MM.1S (cell line): ENCODE measurements at regions not wholly inside any gene's neighbourhood (a gene's known extent, or its start where the extent isn't known, plus 50 kb on each side); places are given as distances from the start of the nearest gene placed in this dataset.
"Not testable (repeated sequence)": the region's sequence is repeated elsewhere in the genome, so short reads cannot be mapped to it uniquely, and the experiment has no call there.

Experiments used
- DNase-seq: peaks from one replicate; pipeline ENCODE4 v3.0.0-alpha.2; 2015
- H2AFZ ChIP-seq: fragments of 300-600 bp; sonication (generic); 2 replicates; pipeline ENCODE4 v1.6.0; 2016; ENCODE audit warnings: antibody characterized with exemption, low read length
- H3F3A ChIP-seq: fragments of 300-600 bp; sonication (generic); 2 replicates; pipeline ENCODE4 v1.6.1; 2016; ENCODE audit warnings: mild to moderate bottlenecking, antibody characterized with exemption, low read length, moderate library complexity, mixed read lengths; ENCODE audit not compliant: insufficient read depth
- H3K27ac ChIP-seq: fragments of 300-600 bp; sonication (generic); 2 replicates; pipeline ENCODE4 v1.5.1; 2016; ENCODE audit warnings: mild to moderate bottlenecking, low read length
- H3K27me3 ChIP-seq: fragments of 300-600 bp; sonication (generic); replicated peaks from 2 replicates; pipeline ENCODE4 v1.6.0; 2016; ENCODE audit warnings: low read length; ENCODE audit not compliant: insufficient read depth
- H3K36me3 ChIP-seq: fragments of 300-600 bp; sonication (generic); replicated peaks from 2 replicates; pipeline ENCODE4 v1.6.1; 2016; ENCODE audit warnings: mild to moderate bottlenecking, low read length, mixed read lengths; ENCODE audit not compliant: insufficient read depth
- H3K4me1 ChIP-seq: fragments of 300-600 bp; sonication (generic); 2 replicates; pipeline ENCODE4 v1.6.1; 2016; ENCODE audit warnings: low read length, mixed read lengths
- H3K4me2 ChIP-seq: fragments of 300-600 bp; sonication (generic); 2 replicates; pipeline ENCODE4 v1.6.0; 2016; ENCODE audit warnings: low read depth, low read length
- H3K4me3 ChIP-seq: fragments of 300-600 bp; sonication (generic); 2 replicates; pipeline ENCODE4 v1.5.1; 2016; ENCODE audit warnings: low read length, mixed read lengths
- H3K79me2 ChIP-seq: fragments of 300-600 bp; sonication (generic); 2 replicates; pipeline ENCODE4 v1.6.1; 2016; ENCODE audit warnings: mixed run types, low read length, mixed read lengths
- H3K9ac ChIP-seq: fragments of 300-600 bp; sonication (generic); 2 replicates; pipeline ENCODE4 v1.6.1; 2016; ENCODE audit warnings: low read length, mixed read lengths
- H3K9me2 ChIP-seq: fragments of 300-600 bp; sonication (generic); replicated peaks from 2 replicates; pipeline ENCODE4 v1.6.1; 2016; ENCODE audit warnings: mild to moderate bottlenecking, low read length, mixed read lengths; ENCODE audit not compliant: insufficient read depth
- H3K9me3 ChIP-seq: fragments of 300-600 bp; sonication (generic); replicated peaks from 2 replicates; pipeline ENCODE4 v1.6.1; 2016; ENCODE audit warnings: mild to moderate bottlenecking, low read length, mixed read lengths; ENCODE audit not compliant: insufficient read depth
- H4K20me1 ChIP-seq: fragments of 300-600 bp; sonication (generic); 2 replicates; pipeline ENCODE4 v1.6.1; 2016; ENCODE audit warnings: mild to moderate bottlenecking, low read length, moderate library complexity, mixed read lengths; ENCODE audit not compliant: insufficient read depth
- CTCF ChIP-seq: fragments of 300-600 bp; sonication (generic); IDR thresholded peaks from 2 replicates; pipeline ENCODE4 v1.5.1; 2016; ENCODE audit warnings: antibody characterized with exemption, low read length, mixed read lengths
- EZH2 ChIP-seq: fragments of 300-600 bp; sonication (generic); optimal IDR thresholded peaks from 2 replicates; pipeline ENCODE3; 2017; ENCODE audit warnings: low read depth, mild to moderate bottlenecking, antibody characterized with exemption, low read length, mixed read lengths
- EZH2phosphoT487 ChIP-seq: fragments of 300-600 bp; sonication (generic); IDR thresholded peaks from 2 replicates; pipeline ENCODE4 v1.6.1; 2018; ENCODE audit warnings: antibody characterized with exemption, low read length

- H3K9me2 ChIP-seq, result no peaks in the 10 kb centered on the region
- H3F3A ChIP-seq, result no peaks in the 10 kb centered on the region
- no peak for DNase-seq
- H3K27me3 ChIP-seq, result no peaks in the 10 kb centered on the region
- H4K20me1 ChIP-seq, result no peaks in the 10 kb centered on the region
- H3K79me2 ChIP-seq, result no peaks in the 10 kb centered on the region
- H2AFZ ChIP-seq, result no peak overlapping the region
- H3K4me2 ChIP-seq, result no peak overlapping the region
- no peak overlapping the region for H3K4me3 ChIP-seq
- no peaks in the 10 kb centered on the region for H3K4me1 ChIP-seq
- no peak overlapping the region for H3K27ac ChIP-seq
- no peaks in the 10 kb centered on the region for H3K9me3 ChIP-seq
- TF ChIP-seq CTCF, result no peak
- TF ChIP-seq EZH2phosphoT487, result no peak
- TF ChIP-seq EZH2, result no peak
- no peaks in the 10 kb centered on the region for H3K36me3 ChIP-seq
- no peak overlapping the region for H3K9ac ChIP-seq
Observed at GRCh38 chr9:107768224-107768623, 278.7 kb upstream of the KLF4 start.

GRCh38 chr9:107767711-107768110, 278.1 kb upstream of the KLF4 start:
- Histone ChIP-seq H3K9me3 (no peaks in the 10 kb centered on the region), H4K20me1 (no peaks in the 10 kb centered on the region), H3F3A (no peaks in the 10 kb centered on the region), H2AFZ (no peak overlapping the region), H3K4me3 (no peak overlapping the region), H3K79me2 (no peaks in the 10 kb centered on the region), H3K4me2 (no peak overlapping the region), H3K27me3 (no peaks in the 10 kb centered on the region), H3K27ac (no peak overlapping the region), H3K9me2 (no peaks in the 10 kb centered on the region), H3K9ac (no peak overlapping the region), H3K36me3 (no peaks in the 10 kb centered on the region), H3K4me1 (no peaks in the 10 kb centered on the region)
- DNase-seq, result no peak
- TF ChIP-seq EZH2phosphoT487 (no peak), CTCF (no peak), EZH2 (no peak)

GRCh38 chr9:107763469-107763868, 273.9 kb upstream of the KLF4 start:
- not testable (repeated sequence) for H3K9me3 ChIP-seq, H3F3A ChIP-seq, H3K79me2 ChIP-seq, H2AFZ ChIP-seq, H3K36me3 ChIP-seq, H3K9ac ChIP-seq, DNase-seq, H3K9me2 ChIP-seq, H3K4me1 ChIP-seq, H4K20me1 ChIP-seq, H3K27ac ChIP-seq, H3K27me3 ChIP-seq, H3K4me3 ChIP-seq, H3K4me2 ChIP-seq

GRCh38 chr9:107761307-107761706, 271.7 kb upstream of the KLF4 start:
- Histone ChIP-seq H2AFZ (no peak overlapping the region), H3K9me2 (no peaks in the 10 kb centered on the region), H3K27me3 (no peaks in the 10 kb centered on the region), H3K4me1 (no peaks in the 10 kb centered on the region), H3K36me3 (no peaks in the 10 kb centered on the region), H3K4me2 (no peak overlapping the region), H3K9ac (no peak overlapping the region), H3K27ac (no peak overlapping the region), H3K79me2 (no peaks in the 10 kb centered on the region), H3K4me3 (no peak overlapping the region), H4K20me1 (no peaks in the 10 kb centered on the region), H3K9me3 (no peaks in the 10 kb centered on the region), H3F3A (no peaks in the 10 kb centered on the region)
- no peak for DNase-seq
- TF ChIP-seq EZH2phosphoT487 (no peak), EZH2 (no peak), CTCF (no peak)
